ENCODE measurements at regions not wholly inside any gene's neighbourhood (a gene's known extent, or its start where the extent isn't known, plus 50 kb on each side); places are given as distances from the start of the nearest gene placed in this dataset.

- Histone ChIP-seq H3K9ac (ENCODE audit: insufficient read depth, low read length, poor library complexity, severe bottlenecking) (no peak overlapping the region), H3K27ac (ENCODE audit: low read depth in 1 of 2, low read length in 2 of 2) (no peak overlapping the region), H3K79me2 (ENCODE audit: insufficient read depth, low read length) (no peaks in the 10 kb centered on the region), H3K36me3 (replicated peaks in 1 of 2; ENCODE audit: control insufficient read depth in 1 of 2, insufficient read depth in 2 of 2, low read length in 2 of 2) (no peaks in the 10 kb centered on the region), H2AFZ (ENCODE audit: insufficient read depth, low read depth, low read length, poor library complexity, severe bottlenecking) (no peak overlapping the region), H3K4me2 (replicated peaks; ENCODE audit: extremely low read depth, low read length, poor library complexity, severe bottlenecking) (no peak overlapping the region), H3K4me3 (replicated peaks in 1 of 3; ENCODE audit: low read depth in 2 of 3, low read length in 3 of 3) (no peak overlapping the region), H3K27me3 (ENCODE audit: control insufficient read depth in 2 of 2, insufficient read depth in 2 of 2, low read length in 2 of 2) (no peaks in the 10 kb centered on the region), H4K20me1 (ENCODE audit: insufficient read depth, low read length) (no peaks in the 10 kb centered on the region), H3K4me1 (ENCODE audit: control insufficient read depth in 1 of 2, insufficient read depth in 2 of 2, low read length in 2 of 2) (no peaks in the 10 kb centered on the region), H3K9me3 (replicated peaks in 1 of 2; ENCODE audit: control insufficient read depth in 1 of 2, insufficient read depth in 1 of 2, low read length in 2 of 2) (peaks cover 0 to 10% of the 10 kb centered on the region in 2 donors)
- WGBS (ENCODE audit: insufficient coverage), result no CpG with 5 or more reads among the region's 4 CpGs
- no peaks in the 10 kb centered on the region for H3K27me3 Mint-ChIP-seq (ENCODE audit: low read depth in 3 of 3)
- H3K4me3 Mint-ChIP-seq, result no peak overlapping the region
- H3K36me3 Mint-ChIP-seq, result no peaks in the 10 kb centered on the region
- H3K27ac Mint-ChIP-seq, result no peak overlapping the region
- no peaks in the 10 kb centered on the region for H3K4me1 Mint-ChIP-seq
- peaks cover 0 to 2% (median 0%) of the 10 kb centered on the region in 7 donors for H3K9me3 Mint-ChIP-seq
- intact Hi-C loops (cut with micrococcal nuclease), result no loop called here
- TF ChIP-seq CTCF (IDR thresholded peaks at IDR 0.05), result no peak
- no peak for DNase-seq
Observed at GRCh38 chr1:81388435-81388834, 412.3 kb upstream of the ADGRL2 start.

- no peaks in the 10 kb centered on the region for H3K27me3 Mint-ChIP-seq (ENCODE audit: low read depth in 3 of 3)
- TF ChIP-seq CTCF (IDR thresholded peaks at IDR 0.05), result no peak
- H2AFZ ChIP-seq (ENCODE audit: insufficient read depth, low read depth, low read length, poor library complexity, severe bottlenecking), result no peak overlapping the region
- no peak overlapping the region for H3K4me3 ChIP-seq (replicated peaks in 1 of 3; ENCODE audit: low read depth in 2 of 3, low read length in 3 of 3)
- H3K36me3 ChIP-seq (replicated peaks in 1 of 2; ENCODE audit: control insufficient read depth in 1 of 2, insufficient read depth in 2 of 2, low read length in 2 of 2), result no peaks in the 10 kb centered on the region
- peaks cover 0 to 10% of the 10 kb centered on the region in 2 donors for H3K9me3 ChIP-seq (replicated peaks in 1 of 2; ENCODE audit: control insufficient read depth in 1 of 2, insufficient read depth in 1 of 2, low read length in 2 of 2)
- intact Hi-C loops (cut with micrococcal nuclease), result no loop called here
- H3K4me1 ChIP-seq (ENCODE audit: control insufficient read depth in 1 of 2, insufficient read depth in 2 of 2, low read length in 2 of 2), result no peaks in the 10 kb centered on the region
- no peak overlapping the region for H3K4me2 ChIP-seq (replicated peaks; ENCODE audit: extremely low read depth, low read length, poor library complexity, severe bottlenecking)
- H3K79me2 ChIP-seq (ENCODE audit: insufficient read depth, low read length), result no peaks in the 10 kb centered on the region
- H3K27ac ChIP-seq (ENCODE audit: low read depth in 1 of 2, low read length in 2 of 2), result no peak overlapping the region
- no peak overlapping the region for H3K9ac ChIP-seq (ENCODE audit: insufficient read depth, low read length, poor library complexity, severe bottlenecking)
- H3K9me3 Mint-ChIP-seq, result peaks cover 0 to 2% (median 0%) of the 10 kb centered on the region in 7 donors
- no CpG with 5 or more reads among the region's 4 CpGs for WGBS (ENCODE audit: insufficient coverage)
- no peaks in the 10 kb centered on the region for H3K36me3 Mint-ChIP-seq
- no peaks in the 10 kb centered on the region for H3K27me3 ChIP-seq (ENCODE audit: control insufficient read depth in 2 of 2, insufficient read depth in 2 of 2, low read length in 2 of 2)
- DNase-seq, result no peak
- no peaks in the 10 kb centered on the region for H4K20me1 ChIP-seq (ENCODE audit: insufficient read depth, low read length)
- H3K4me1 Mint-ChIP-seq, result no peaks in the 10 kb centered on the region
- H3K27ac Mint-ChIP-seq, result no peak overlapping the region
- no peak overlapping the region for H3K4me3 Mint-ChIP-seq
Observed at GRCh38 chr1:81387446-81387845, 413.3 kb upstream of the ADGRL2 start.
